Superior temporal gyrus (tissue), 1 donor: ENCODE measurements at regions not wholly inside any gene's neighbourhood (a gene's known extent, or its start where the extent isn't known, plus 50 kb on each side); places are given as distances from the start of the nearest gene placed in this dataset.
"Not testable (repeated sequence)": the region's sequence is repeated elsewhere in the genome, so short reads cannot be mapped to it uniquely, and the experiment has no call there.

Experiments
- DNase-seq: peaks from one replicate; pipeline ENCODE4 v3.0.0-alpha.2; 2016; ENCODE audit errors: extremely low spot score

GRCh38 chr2:176569574-176569973 is 300.3 kb downstream of the MTX2 start:
- DNase-seq: no peak

DNA sequence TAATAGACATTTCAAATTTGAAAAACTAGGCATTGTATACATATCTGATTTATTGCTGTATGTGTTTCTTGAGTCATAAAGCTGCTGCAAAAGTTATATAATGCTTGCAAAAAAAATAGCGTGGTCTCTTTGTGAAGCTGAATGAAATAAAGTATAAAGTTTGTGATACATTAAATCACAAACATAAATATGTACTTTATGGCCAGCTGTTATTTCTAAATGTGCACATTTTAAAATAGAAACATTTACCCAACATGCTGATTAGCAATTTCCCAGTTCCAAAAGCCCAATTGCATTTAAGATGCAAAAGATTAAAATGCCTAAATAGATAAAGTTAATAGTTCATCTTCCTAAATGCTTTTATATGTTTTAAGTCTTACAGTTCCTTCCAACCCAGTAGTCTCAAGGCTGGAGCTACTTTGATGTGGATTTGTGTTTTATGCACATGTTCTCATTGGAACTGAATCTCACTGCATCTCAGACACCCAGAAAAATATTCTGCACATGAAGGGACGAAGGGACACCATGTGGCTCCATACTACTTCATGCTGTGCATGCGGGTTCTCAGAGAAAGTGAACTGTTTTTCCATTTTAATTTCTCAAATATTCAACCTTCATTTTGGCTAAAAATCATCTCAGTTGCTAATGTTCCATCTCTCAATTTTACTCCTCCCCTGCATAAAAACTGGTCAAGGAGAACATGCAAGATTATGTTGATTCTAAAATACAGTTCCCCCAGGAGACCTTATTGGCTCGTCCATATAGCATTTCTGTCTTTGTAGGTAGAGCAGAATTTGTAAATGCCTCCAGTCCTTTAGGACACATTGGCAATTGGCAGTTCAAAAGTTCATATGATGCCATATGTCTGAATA is 304.6 kb downstream of the MTX2 start:
- DNase-seq: no peak

- DNase-seq: no peak
Measured at GRCh38 chr2:176574484-176575236, 305.4 kb downstream of the MTX2 start.

DNA sequence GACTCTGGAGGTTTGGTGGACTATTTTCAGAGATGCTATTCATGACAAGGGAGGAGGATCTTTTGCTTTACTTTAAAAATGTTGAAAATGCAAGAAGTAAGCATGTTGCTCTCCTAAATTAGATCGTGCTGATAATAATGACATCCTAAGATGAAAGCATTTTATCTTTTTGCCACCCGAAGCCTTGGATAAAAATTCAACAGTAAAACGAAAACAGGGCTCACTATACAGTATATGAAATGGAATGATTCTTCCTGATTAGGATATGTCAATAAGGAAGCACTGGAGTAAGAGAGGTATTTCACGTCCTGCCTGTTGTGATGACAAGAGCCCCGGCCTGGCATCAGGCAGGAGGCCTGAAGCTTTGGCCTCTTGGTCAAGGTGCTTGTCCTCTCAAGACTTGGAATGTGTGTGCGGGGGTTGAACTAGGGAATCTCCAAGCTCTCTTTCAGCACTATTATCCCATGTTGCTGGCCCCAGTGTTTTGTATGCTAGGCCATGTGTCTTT is 306.0 kb downstream of the MTX2 start:
- no peak for DNase-seq

- DNase-seq: no peak
Measured at GRCh38 chr2:176577054-176577453, 307.8 kb downstream of the MTX2 start.

GRCh38 chr2:176578292-176578691 is 309.1 kb downstream of the MTX2 start:
- not testable (repeated sequence) for DNase-seq

- DNase-seq: no peak
Measured at GRCh38 chr2:176579608-176580007, 310.4 kb downstream of the MTX2 start.

DNA sequence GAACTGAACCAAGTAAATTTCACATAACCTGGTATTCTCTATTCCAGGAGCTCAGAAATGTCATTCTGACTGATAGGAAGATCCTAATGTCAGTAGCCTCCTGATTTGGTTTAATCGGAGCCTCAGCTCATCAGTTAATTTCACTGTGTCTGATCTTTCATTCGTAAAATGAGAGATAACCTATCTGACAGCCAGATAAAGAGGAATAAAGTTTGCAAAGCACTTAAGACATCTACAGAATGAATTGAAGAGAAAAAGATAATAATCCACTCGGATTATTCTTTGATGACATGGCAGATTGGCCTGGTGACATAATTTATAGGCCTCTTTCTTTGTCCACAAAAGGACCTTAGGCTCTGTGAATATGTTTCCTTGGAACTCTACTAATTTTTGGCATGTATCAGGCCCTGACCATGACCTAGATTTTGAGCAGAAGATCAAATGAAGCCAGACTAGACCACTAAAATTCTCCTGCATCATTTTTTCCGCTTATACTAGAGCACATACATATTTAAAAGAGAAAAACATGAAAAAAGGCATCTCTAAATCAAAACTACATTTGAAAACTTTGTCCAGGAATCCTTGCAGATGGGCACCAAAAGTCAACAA is 312.4 kb downstream of the MTX2 start:
- DNase-seq: no peak

GRCh38 chr2:176582176-176582575 is 312.9 kb downstream of the MTX2 start:
- no peak for DNase-seq

- DNase-seq: no peak
Measured at GRCh38 chr2:176582990-176583481, 313.8 kb downstream of the MTX2 start.

GRCh38 chr2:176583607-176584006 is 314.4 kb downstream of the MTX2 start:
- DNase-seq: no peak

DNA sequence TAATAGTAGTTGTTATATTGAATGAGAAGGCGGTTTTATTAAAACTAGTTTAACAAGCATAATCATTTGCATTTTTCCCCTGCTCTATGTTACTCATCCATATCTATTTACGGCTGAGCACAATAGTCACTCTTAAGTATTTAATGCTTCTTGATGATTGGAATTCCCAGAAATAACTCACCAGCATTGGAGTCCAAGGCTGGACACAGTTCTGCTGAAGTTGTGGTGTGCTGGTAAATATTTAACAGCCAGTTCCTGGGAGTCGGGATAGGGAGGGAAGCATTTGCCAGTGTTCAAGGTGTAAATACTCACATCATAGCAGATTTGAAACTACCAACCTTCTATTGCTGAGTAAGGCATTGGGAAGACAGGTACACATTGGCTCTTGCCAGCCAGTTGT is 315.1 kb downstream of the MTX2 start:
- no peak for DNase-seq

DNA sequence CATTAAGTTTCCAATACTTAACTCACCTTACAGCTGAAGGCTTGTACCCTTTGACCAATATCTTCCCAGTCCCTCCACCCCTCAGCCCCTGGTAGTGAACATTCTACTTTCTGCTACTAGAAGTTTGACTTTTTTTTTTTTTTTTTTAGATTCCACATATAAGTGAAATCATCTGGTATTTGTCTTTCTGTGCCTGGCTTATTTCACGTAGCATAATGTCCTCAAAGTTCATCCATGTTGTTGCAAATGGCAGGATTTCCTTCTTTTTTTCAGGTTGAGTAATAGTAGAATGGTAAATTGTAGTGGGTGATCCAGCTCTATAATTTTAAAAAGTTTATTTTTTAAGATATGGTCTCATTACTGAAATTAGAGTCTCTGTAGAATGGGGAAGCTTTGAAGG is 316.0 kb downstream of the MTX2 start:
- no peak for DNase-seq

- DNase-seq: no peak
Measured at GRCh38 chr2:176585791-176586190, 316.5 kb downstream of the MTX2 start.

- DNase-seq: no peak
Measured at GRCh38 chr2:176589287-176589686, 320.0 kb downstream of the MTX2 start.

- DNase-seq: no peak
Measured at GRCh38 chr2:176589825-176590440, 320.7 kb downstream of the MTX2 start.

- DNase-seq: no peak
Measured at GRCh38 chr2:176592216-176592615, 323.0 kb downstream of the MTX2 start.

GRCh38 chr2:176595986-176596385 is 326.7 kb downstream of the MTX2 start:
- no peak for DNase-seq

GRCh38 chr2:176597916-176598315 is 328.7 kb downstream of the MTX2 start:
- DNase-seq: no peak

DNA sequence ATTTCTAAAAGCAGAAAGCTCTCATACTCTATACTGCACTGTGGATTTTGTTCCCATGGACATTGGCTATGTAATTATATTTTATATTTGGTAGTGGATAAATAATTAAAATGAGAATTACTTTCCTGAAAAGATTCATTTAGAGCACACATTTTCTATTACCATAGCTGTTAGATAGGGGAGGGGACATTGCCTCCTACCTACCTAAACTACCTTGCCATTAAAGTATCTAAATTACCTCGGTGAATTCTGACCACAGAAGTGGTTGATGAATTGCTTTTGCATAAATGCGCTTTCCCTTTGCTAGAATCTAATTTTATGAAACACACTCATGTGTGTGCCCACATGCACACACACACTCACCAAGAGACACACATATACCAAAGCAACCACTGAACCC is 329.1 kb downstream of the MTX2 start:
- no peak for DNase-seq

GRCh38 chr2:176599796-176600485 is 330.7 kb downstream of the MTX2 start:
- DNase-seq: no peak
